ENCODE measurements at regions not wholly inside any gene's neighbourhood (a gene's known extent, or its start where the extent isn't known, plus 50 kb on each side); places are given as distances from the start of the nearest gene placed in this dataset.

DNA sequence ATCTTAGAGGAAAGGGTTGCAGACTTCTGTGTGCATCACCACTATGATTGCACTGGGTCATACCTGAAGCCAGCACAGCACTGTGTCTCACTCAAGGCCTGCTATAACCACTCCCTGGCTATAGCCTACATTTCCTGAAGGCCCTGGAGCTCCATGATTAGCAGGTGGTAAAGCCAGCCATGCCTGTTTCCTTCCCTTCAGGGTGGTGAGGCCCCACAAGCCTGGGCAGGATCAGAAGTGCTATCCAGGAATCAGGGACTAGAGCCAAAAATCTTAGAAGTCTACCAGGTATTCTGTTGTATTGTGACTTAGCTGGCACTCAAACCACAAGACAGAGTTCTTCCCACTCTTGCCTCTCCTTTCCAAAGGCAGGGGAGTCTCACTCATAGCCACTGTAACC, 734.6 kb downstream of the GLUD2 start:
- Mint-ChIP-seq H3K4me3 (no peak overlapping the region), H3K27ac (no peak overlapping the region), H3K9me3 (peaks cover 0 to 3% (median 2%) of the 10 kb centered on the region in 7 donors), H3K36me3 (no peaks in the 10 kb centered on the region), H3K27me3 (ENCODE audit: low read depth in 3 of 3) (peaks cover 0 to 1% (median 0%) of the 10 kb centered on the region in 3 donors), H3K4me1 (no peaks in the 10 kb centered on the region)
- no peak overlapping the region for H3K9ac ChIP-seq (ENCODE audit: insufficient read depth, low read length, poor library complexity, severe bottlenecking)
- intact Hi-C loops (cut with micrococcal nuclease) = no loop called here
- no peaks in the 10 kb centered on the region for H3K27me3 ChIP-seq (ENCODE audit: control insufficient read depth in 2 of 2, insufficient read depth in 2 of 2, low read length in 2 of 2)
- no peak overlapping the region for H3K4me2 ChIP-seq (replicated peaks; ENCODE audit: extremely low read depth, low read length, poor library complexity, severe bottlenecking)
- H3K79me2 ChIP-seq (ENCODE audit: insufficient read depth, low read length) = no peaks in the 10 kb centered on the region
- no peak for DNase-seq
- H3K4me1 ChIP-seq (ENCODE audit: control insufficient read depth in 1 of 2, insufficient read depth in 2 of 2, low read length in 2 of 2) = no peaks in the 10 kb centered on the region
- no peak overlapping the region for H2AFZ ChIP-seq (ENCODE audit: insufficient read depth, low read depth, low read length, poor library complexity, severe bottlenecking)
- TF ChIP-seq, protein P1, sequence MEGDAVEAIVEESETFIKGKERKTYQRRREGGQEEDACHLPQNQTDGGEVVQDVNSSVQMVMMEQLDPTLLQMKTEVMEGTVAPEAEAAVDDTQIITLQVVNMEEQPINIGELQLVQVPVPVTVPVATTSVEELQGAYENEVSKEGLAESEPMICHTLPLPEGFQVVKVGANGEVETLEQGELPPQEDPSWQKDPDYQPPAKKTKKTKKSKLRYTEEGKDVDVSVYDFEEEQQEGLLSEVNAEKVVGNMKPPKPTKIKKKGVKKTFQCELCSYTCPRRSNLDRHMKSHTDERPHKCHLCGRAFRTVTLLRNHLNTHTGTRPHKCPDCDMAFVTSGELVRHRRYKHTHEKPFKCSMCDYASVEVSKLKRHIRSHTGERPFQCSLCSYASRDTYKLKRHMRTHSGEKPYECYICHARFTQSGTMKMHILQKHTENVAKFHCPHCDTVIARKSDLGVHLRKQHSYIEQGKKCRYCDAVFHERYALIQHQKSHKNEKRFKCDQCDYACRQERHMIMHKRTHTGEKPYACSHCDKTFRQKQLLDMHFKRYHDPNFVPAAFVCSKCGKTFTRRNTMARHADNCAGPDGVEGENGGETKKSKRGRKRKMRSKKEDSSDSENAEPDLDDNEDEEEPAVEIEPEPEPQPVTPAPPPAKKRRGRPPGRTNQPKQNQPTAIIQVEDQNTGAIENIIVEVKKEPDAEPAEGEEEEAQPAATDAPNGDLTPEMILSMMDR (IDR thresholded peaks at IDR 0.05) = no peak
- no peak overlapping the region for H3K4me3 ChIP-seq (replicated peaks in 1 of 3; ENCODE audit: low read depth in 2 of 3, low read length in 3 of 3)
- no peak overlapping the region for H3K27ac ChIP-seq (ENCODE audit: low read depth in 1 of 2, low read length in 2 of 2)
- H3K36me3 ChIP-seq (replicated peaks in 1 of 2; ENCODE audit: control insufficient read depth in 1 of 2, insufficient read depth in 2 of 2, low read length in 2 of 2) = no peaks in the 10 kb centered on the region
- H3K9me3 ChIP-seq (replicated peaks in 1 of 2; ENCODE audit: control insufficient read depth in 1 of 2, insufficient read depth in 1 of 2, low read length in 2 of 2) = no peaks in the 10 kb centered on the region
- no peaks in the 10 kb centered on the region for H4K20me1 ChIP-seq (ENCODE audit: insufficient read depth, low read length)

DNA sequence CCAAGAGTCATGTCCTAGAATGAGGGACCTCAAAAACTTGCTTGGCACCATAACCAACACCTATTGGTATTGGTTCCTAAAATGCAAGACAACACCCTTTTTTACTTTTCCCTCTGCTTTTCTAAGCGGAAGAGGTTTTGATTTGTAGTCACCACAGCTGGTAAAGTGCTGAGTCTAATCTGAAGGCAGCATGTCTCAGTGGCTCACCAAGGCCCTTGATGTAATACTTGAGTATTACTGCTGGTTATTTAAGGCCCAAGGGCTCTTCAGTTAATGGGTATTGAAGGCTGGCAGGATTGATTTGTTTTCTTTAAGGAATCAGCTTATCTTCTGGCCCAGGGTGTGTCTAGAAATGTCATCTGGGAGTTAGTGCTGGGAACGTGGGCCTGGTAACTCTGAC, 735.1 kb downstream of the GLUD2 start:
- H3K36me3 Mint-ChIP-seq = no peaks in the 10 kb centered on the region
- no peak overlapping the region for H3K4me3 ChIP-seq (replicated peaks in 1 of 3; ENCODE audit: low read depth in 2 of 3, low read length in 3 of 3)
- H4K20me1 ChIP-seq (ENCODE audit: insufficient read depth, low read length) = no peaks in the 10 kb centered on the region
- TF ChIP-seq, protein P1 (IDR thresholded peaks at IDR 0.05) = no peak
- H3K9ac ChIP-seq (ENCODE audit: insufficient read depth, low read length, poor library complexity, severe bottlenecking) = no peak overlapping the region
- H3K9me3 ChIP-seq (replicated peaks in 1 of 2; ENCODE audit: control insufficient read depth in 1 of 2, insufficient read depth in 1 of 2, low read length in 2 of 2) = no peaks in the 10 kb centered on the region
- no peaks in the 10 kb centered on the region for H3K4me1 ChIP-seq (ENCODE audit: control insufficient read depth in 1 of 2, insufficient read depth in 2 of 2, low read length in 2 of 2)
- H2AFZ ChIP-seq (ENCODE audit: insufficient read depth, low read depth, low read length, poor library complexity, severe bottlenecking) = no peak overlapping the region
- no peaks in the 10 kb centered on the region for H3K27me3 ChIP-seq (ENCODE audit: control insufficient read depth in 2 of 2, insufficient read depth in 2 of 2, low read length in 2 of 2)
- intact Hi-C loops (cut with micrococcal nuclease) = no loop called here
- no peaks in the 10 kb centered on the region for H3K79me2 ChIP-seq (ENCODE audit: insufficient read depth, low read length)
- DNase-seq = no peak
- peaks cover 0 to 1% (median 0%) of the 10 kb centered on the region in 3 donors for H3K27me3 Mint-ChIP-seq (ENCODE audit: low read depth in 3 of 3)
- no peak overlapping the region for H3K4me2 ChIP-seq (replicated peaks; ENCODE audit: extremely low read depth, low read length, poor library complexity, severe bottlenecking)
- H3K27ac ChIP-seq (ENCODE audit: low read depth in 1 of 2, low read length in 2 of 2) = no peak overlapping the region
- H3K36me3 ChIP-seq (replicated peaks in 1 of 2; ENCODE audit: control insufficient read depth in 1 of 2, insufficient read depth in 2 of 2, low read length in 2 of 2) = no peaks in the 10 kb centered on the region
- WGBS (ENCODE audit: insufficient coverage) = no CpG with 5 or more reads among the region's 2 CpGs
- no peak overlapping the region for H3K4me3 Mint-ChIP-seq
- peaks cover 0 to 3% (median 2%) of the 10 kb centered on the region in 7 donors for H3K9me3 Mint-ChIP-seq
- H3K4me1 Mint-ChIP-seq = no peaks in the 10 kb centered on the region
- peak overlapping the region in 1 of 7 donors; percentile 31 for H3K27ac Mint-ChIP-seq

Data from CD14-positive monocyte (primary cell).